ENCODE measurements at regions not wholly inside any gene's neighbourhood (a gene's known extent, or its start where the extent isn't known, plus 50 kb on each side); places are given as distances from the start of the nearest gene placed in this dataset.

- TF ChIP-seq POLR2A (IDR thresholded peaks at IDR 0.05; ENCODE audit: low read depth, low read length) (no peak), POLR2AphosphoS5 (IDR thresholded peaks at IDR 0.05; ENCODE audit: low read depth, low read length) (no peak)
Measured at GRCh38 chr5:152274224-152274623, 130.9 kb downstream of the NMUR2 start.
